ENCODE measurements at regions not wholly inside any gene's neighbourhood (a gene's known extent, or its start where the extent isn't known, plus 50 kb on each side); places are given as distances from the start of the nearest gene placed in this dataset.

DNA sequence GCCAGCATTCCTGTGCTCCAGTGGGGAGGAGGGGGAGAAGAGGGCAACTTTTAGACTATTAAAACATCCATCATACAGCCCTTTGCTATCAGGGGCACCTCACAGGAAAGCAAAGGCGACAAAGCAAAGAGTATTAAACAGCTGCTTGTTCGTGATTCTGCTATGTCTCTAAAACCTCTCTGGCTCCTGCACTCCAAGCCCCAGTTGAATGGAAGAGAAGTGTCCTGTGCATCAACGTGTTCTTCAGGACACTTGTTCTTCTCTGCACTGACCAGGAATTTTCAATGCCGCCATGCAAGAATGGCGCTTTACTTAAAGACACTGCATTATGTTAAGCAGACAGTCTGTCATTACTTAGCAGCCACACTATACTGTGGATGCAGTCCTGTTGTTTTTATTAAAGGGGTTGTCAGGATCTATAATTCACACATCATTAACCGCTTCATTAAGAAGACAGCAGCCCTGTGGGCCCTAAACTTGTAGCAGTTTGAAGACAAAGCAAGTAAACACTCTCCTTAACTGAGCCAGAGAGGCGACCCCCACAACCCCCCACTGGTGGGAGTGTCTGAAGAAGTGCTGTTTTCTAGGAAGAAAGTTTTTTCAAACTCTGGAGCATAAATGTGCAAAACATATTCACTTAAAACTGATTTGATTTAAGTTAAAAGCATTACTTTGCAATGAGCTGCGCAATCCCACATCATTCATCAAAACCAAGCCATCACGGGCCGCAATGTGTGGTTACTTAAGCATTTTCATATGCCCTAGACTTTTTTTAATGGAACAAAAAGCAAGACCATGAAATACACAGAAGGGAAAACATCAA is 164.5 kb downstream of the ZNF608 start:
- no peak for DNase-seq

DNA sequence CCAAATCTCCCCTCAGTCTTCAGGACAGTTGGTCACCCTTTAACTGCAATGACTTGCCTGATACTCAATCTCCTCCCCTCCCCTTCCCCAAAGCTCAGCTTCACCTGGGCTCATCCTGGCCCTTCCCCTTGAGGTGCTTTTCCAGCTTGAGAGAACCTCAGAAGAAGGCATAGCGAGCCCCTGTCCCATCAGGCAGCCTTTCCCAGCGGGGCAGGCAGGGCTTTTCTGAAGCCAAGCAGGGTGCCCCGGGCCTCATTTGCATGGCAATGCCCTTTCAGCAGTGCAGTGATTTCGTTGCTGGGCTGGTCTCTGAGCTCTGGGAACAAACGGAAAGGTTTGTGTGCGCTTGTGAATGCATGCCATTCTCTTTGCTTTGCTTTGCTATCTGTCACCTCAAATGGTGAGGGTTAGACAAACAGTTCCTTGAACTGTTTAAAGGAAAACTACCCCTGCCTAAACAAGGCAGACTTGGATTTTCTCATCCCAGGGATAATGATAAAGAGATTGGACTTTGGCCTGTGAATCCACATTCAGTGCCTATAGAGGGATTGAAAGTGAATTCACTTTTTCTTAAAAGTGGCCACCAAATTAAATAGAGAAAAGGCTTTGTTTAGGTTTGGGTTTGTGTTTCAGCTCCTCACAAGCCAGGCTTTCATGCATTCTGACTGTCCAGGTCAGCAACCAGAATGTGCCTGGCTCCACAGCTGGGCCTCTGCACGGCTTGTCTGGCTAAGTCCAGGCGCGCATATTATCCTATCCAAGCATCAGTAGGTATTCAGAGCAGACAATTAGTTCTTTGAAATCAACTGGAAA is 165.3 kb downstream of the ZNF608 start:
- no peak for DNase-seq

DNA sequence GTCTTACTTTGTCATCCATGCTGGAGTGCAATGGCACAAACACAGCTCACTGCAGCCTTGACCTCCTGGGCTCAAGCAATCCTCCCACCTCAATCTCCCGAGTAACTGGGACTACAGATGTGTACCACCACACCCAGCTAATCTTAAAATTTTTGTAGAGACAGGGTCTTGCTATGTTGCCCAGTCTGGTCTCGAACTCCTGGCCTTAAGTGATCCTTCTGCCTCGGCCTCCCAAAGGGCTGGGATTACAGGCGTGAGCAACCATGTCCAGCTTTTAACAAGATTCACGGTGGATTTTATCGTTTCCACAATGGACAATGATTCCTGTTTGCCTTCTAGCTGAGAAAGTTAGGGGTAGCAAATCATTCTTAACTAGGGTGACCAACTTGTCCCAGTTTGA is 165.9 kb downstream of the ZNF608 start:
- DNase-seq, result no peak

DNA sequence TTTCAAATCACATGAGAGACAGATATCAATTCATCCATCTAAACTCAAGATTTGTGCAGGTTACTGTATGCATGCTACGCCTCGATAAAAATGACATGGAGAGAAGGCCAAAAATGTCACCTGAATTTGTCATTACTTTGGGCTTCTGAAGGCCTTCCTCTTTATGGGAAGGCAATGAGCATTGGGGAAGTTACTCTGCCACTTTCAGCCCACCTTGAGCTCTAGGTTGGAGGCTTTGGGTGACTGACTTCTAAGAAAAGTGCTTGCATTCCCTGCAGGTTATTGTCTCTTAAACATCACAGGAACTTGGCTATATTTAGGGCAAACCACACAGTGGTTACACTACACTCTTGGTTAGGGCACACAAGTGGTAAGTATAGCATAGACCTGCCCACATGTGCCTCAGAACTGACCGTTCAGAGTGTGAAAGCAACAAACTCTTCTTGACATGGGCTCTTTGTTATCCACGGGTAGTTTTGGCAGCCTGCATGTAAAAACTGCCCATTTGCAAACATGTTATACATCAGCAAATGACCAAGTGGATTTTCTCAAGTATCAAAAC is 169.5 kb downstream of the ZNF608 start:
- DNase-seq, result no peak

DNA sequence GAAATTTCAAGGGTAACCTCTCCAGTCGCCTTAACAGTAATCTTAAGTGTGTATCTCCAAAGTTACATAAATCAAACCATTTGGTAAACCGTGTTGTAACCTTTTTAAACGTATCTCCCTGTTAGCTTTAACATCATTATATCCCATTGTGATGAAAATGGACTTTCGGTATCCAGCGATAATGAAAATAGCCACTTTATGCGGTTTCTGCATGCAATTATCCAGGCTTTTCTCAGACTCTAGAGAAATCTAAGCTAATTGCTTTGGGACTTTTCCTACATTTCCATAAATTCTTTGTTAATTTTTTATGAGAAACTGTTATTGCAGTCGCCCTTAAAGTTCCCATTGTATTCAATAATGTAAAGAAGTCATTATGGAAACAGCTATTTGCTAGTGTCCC is 170.7 kb downstream of the ZNF608 start:
- DNase-seq, result no peak

DNA sequence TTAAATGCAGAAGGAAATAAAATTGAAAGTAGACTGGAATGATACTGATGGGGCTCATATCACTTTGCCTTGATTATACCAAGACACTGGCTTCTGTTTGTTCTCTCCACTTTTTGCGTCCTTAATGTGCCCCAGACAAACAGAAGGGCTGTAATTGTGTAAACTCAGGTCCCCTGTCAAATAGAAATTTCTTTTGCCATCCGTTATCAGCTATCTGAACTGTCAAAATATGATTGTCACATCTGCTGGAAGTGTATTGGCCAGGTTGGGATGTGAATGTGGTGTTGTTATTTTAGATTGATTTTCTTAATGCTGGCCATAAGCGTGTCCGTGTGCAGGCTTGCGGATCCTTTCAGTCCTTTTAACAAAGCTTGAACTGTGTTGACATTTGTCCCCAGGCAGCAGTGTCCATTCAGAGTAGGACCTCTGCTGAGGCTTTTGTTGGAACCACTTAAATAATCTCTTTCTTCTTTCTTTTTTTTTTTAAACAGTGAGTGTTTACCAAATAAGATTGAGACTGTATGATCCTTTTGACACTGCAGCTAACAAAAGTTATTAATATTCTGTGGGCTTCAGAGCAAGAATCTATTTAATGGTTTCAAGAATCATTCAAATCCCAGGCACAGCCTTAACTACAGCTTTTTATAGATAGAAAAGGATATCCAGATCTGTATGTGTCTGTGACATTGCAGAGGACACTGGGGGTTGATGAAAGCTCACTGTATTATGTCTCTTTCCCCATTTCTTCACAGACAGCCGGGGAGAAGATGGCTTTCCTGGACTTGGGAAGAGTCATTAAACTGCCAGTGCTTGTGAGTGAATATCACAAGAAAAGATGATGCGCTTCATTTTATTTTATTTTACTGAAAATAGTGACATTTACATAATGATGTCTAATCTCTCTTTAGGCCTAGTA is 171.7 kb downstream of the ZNF608 start:
- DNase-seq, result no peak

DNA sequence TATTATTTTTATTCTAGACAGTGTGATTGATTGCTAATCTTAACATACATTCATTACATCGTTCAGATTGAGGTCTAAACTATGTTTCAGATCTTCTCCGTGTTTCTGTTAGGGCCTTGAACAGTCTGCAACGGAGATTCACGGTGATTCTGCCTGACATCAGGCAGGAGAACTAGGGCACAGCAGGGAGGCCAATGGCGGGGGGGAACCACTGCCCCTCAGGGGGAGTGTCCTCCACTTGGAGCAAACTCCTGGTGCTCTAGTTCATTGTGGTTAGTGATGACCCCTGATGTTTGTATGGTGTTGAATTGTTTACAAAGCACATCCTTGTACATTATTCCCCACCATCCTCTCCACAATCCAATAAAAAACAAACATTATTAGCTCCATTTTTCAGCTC is 173.5 kb downstream of the ZNF608 start:
- DNase-seq, result no peak

DNA sequence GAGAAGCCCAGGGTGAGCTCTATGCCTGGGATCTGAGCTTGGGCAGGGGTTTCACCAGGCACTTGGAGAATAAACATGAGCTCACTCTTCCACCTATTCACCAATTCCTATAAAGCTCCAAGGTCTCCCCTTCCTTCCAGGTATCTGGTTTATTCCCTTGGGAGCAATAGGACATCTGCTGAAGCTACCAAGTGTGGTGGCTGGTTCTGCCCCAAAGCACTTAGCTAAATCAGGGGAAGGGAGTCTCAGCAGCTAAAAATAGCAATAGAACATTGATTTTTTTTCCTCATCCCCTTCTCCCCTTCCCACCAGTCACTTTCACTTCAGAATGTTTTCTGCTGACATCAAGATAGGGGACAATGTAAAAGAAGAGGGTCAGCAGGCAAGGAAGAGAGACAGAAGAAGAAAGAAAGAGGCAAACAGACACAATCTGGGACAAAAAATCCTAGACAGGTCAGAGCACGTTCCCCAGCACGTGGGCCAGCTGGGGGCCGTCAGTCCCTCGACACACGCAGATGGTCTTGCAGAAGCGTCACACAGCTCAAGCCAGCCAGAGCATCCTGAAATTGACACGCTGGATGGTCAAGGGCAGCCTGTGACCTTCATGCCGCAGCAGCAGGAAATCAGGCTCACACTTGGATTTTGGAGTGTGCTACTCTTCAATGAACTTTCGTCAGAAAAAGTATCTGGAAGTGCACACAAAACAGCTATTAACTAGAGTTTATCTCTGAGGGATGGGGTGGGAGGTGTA is 176.0 kb downstream of the ZNF608 start:
- DNase-seq, result peak; percentile 41

DNA sequence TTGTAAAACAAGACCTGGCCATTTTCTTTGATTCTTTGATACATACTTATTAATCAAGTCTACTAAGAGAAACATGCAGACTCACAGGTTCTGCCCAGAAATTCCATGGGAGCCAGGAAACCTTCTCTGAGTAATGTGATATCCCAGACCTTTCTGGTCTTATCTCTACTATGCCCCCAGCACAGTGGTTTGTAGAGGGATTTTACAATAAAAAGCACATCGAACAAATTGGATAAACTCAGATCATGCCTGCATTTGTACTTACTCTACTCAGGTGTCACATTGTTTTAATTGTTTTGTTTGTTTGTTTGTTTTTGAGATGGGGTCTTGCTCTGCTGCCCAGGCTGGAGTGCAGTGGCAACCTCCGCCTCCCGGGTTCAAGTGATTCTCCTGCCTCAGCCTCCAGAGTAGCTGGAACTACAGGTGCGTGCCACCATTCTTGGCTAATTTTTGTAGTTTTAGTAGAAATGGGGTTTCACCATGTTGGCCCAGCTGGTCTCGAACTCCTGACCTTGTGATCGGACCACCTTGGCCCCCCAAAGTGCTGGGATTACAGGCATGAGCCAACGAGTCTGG is 179.5 kb downstream of the ZNF608 start:
- DNase-seq, result no peak

DNA sequence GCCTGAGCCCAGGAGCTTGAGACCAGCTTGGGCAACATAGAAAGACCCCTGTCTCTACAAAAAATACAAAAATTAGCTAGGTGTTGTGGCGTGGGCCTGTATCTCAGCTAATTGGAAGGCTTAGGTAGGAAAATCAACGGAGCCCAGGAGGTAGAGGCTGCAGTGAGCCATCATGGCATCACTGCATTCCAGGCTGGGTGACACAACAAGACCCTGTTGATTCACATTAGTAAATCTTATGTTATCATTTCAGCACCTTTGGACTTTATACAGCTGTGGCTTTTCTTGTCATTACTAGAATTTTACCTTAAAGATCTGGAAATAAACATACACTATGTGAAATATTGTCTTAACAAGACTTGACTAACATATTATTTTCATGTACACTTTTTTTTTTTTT is 185.0 kb downstream of the ZNF608 start:
- no peak for DNase-seq

DNA sequence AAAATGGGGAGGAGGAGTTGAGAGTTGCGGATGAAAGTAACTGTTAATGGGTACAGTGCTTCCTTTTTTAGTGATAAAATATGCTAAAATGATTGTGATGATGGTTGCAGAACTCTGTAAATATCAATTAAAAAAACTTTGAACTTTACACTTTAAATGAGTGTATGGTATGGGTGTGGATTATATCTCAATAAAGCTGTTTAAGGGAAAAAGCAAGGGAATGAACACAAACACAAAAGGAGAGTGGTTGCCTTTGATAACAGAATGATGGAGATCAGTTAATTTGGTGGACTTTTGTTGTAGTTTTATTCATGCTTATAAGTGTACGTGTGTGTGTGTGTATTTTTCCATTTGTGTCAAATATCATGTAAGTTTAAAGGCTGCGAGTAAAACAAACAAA is 186.1 kb downstream of the ZNF608 start:
- no peak for DNase-seq

DNA sequence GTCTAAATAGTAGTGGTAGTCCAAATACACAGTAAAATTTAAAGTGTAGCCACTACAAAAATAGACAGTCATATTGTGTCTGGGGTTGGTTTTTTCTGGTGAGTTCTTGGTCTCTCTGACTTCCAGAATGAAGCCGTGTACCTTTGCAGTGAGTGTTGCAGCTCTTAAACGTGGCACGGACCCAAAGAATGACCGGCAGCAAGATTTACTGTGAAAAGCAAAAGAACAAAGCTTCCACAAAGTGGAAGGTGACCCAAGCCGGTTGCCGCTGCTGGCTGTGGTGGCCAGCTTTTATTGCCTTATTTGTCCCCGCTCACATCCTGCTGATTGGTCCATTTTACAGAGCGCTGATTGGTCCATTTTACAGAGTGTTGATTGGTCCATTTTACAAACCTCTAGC is 188.7 kb downstream of the ZNF608 start:
- no peak for DNase-seq

DNA sequence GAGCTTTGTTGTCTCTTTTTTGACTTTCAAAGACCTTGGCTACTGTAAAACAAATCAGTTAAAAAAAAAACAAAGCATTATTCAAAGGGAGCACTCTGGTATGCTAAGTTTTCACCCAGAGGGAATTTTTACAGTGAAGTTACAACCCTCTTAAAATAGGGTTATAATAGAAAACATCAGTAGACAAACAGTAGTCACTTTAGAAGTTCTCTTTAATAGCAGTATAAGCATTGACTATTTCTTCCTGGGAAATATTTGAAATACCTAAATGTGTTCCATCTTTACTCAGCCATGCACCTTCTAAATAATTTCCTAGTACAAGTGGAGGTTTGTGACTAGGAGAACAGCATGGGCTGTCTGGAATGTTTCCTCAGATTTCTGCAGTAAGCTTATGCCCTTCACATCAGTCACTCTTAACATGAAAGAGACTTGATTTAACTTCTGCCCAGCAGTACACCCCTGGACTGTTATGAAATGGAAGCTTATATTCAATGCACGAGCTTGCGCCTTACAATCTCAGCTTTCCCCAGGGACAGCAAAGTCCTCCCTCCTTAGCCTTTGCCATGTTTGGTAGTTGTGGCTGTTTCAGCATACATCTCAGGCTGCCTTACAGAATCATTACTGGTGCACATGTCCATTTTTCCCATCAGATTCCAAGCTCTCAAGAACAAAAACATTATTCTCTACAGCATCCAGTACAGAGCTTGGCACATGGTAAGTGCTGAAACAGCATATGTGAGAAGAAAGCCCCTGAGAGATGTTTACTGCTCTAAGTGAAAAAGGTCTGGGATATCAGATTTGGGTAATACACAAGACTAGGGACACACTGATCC is 191.5 kb downstream of the ZNF608 start:
- DNase-seq, result no peak

DNA sequence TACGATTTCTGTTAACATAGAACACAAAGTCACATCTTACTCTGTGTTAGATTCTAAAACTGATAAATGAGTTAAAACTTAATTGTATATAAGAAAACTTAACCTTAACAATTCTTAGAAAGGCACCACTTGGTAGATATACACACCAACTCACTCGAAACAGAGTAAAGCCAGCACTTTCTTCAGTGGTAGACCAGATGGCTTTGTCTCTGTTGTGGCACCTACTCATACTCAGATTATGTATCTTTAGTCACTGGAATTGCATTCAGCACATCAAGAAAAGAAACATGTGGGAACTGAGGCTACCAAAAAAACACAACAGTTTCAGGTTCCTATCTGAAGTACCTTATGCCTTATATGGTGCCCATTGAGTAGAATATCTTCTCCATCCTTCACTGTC is 192.5 kb downstream of the ZNF608 start:
- DNase-seq, result no peak

DNA sequence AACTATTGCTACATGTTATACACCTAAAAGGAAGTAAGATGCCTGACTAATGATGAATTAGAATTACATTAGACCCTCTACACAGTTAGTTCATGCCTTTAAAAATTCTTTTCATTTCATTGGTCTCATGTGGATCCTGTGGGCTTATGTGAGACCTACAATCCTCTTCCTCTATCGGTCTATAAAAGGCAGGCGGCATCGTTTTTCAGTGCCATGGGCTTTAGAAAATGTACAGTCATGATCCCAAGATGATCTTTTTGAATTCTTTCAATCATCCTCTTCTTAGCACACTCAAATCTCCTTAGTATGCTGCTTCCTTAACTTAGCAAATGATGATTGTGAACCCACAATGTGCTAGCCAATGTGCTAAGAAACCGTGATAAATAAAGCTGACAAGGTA is 193.9 kb downstream of the ZNF608 start:
- no peak for DNase-seq

DNA sequence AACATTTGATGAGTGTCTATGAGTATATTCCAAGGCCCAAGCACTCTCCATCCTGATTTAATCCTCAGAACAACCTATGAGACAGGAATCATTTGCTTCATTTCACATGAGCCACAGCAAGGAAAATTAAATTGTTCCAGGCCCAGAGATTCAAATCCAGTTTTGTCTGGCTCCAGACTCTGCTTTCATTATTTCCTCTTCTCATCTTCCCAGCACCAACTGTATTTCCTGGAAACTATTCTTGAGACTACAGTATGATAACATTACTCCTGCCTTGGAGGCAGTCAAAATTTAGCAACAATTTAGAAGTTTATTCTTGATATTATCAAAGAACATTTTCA is 194.5 kb downstream of the ZNF608 start:
- no peak for DNase-seq

DNA sequence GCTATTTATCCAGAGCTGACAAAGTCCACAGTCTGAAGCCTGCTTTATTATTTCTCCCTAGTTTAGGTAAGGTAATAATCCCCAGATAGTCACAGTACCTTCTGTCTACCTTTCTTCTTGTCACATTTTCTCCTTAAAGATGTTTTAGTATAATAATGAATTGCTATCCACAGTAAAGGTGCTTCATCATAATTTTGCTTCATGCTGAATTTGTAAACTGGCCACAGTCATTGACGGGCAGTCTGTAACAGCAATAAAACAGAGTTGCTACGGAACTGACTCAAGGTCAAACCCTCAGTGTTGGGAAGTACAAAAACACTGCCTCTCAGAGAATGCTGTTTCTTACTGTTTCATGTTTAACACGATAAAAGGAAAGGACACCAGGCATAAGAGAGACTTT is 195.7 kb downstream of the ZNF608 start:
- DNase-seq, result no peak

DNA sequence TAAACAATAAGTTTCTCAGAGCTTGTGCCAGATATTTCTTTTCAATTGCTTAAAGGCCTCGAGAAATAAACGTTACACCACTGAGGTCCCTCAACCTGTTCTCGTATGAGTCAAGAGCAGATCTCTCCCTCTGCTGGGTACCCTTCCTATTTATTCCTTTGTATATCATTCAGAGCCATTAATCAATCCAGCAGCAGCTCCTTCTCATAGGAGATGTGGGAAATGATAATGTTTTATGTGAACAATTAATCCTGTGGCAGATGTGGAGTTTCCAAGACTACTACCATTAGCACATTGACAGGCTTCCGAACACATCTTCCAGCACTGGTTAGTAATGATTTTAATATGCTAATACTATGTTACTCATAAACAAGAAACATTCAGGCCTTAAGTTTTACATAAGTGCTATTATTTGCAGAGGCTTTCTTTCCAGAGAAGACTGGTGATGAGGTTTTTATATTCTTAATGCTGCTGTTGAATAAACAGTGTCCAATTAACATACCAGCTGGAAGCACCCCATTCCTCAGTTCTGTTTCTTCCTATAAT is 196.5 kb downstream of the ZNF608 start:
- no peak for DNase-seq

DNA sequence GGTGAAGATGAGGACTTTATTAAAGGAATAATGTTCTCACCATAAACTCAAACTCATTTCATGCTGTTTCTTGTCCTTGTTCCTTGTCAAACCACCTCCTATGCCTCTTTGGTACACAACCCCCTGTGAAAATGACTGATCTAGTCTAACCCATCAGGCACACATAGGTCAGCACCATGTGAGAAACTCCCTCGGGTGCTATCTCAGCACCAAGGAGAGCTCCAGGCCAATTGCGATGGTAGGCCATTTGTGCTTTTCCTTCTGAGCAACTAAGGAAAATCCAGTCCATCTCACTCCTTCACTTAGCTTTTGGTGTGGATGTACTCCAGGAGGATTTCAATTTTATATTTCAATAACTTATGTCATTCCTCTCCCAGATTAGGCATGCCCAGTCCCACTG is 199.8 kb downstream of the ZNF608 start:
- no peak for DNase-seq

DNA sequence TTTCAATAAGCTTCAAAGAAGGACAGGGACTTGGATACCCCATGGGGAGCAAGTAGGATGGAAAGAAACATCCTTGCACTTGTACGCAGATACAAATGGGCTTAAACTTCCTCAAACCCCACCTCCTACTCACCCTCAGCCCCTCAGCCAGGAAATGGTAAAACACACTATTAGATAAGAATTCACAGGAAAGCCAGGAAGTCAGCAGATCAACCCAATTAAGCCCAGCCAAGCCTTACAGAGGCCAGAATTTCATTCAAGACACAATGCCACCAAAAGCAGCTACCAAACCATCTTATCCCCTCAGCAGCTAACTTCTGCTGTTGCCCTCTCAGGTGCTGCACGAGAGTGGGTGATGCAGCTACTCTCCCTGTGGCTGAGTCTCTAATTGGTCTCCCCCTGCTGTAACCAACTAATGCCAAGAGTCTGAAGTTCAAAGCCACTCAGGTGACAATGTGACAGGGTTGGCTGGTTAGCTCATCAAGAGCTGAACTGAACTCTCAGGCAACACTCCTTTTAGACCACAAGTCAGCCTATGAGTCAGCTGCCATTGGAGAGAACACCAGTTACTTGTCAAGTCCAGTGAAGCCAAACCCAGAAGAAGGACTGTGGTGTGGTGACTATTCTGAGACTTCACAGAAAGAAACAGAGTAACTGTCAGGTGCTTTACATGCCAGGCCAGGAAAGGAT is 201.9 kb downstream of the ZNF608 start:
- no peak for DNase-seq
